ENCODE measurements at regions not wholly inside any gene's neighbourhood (a gene's known extent, or its start where the extent isn't known, plus 50 kb on each side); places are given as distances from the start of the nearest gene placed in this dataset.

DNA sequence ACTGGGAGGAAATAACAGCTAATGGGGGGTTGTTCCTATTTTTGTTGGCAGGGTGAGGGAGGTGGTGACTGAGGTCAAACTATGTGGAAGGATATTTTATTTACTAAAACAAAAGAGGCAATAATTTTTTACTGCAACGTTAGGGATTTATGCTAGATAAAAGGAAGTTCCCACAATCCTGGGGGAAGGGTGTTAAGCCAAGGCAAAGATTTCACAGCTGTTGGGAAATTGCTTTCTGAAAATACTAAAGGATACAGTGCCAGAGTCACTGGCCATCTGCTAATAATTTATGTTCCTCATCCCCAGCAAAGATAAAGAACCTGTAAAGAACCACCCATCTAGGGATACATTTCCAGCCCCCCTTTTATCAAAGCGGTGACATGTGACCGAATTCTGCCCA is 756.0 kb upstream of the RBFOX1 start:
- POLR2A ChIA-PET: no interaction called here
- no peak for FAIRE-seq
- H3K4me1 ChIP-seq (ENCODE audit: control insufficient read depth, extremely low read depth, insufficient read depth, low read length): no peaks in the 10 kb centered on the region

More for the DNA sequence above, 756.0 kb upstream of the RBFOX1 start:
- Histone ChIP-seq H2AFZ (ENCODE audit: low read depth, low read length) (no peak overlapping the region), H3K4me2 (ENCODE audit: insufficient read depth, low read length) (no peak overlapping the region), H3K36me3 (ENCODE audit: control insufficient read depth in 2 of 2, extremely low read depth in 1 of 2, insufficient read depth in 2 of 2, low read length in 2 of 2) (no peaks in the 10 kb centered on the region), H3K9me3 (replicated peaks; ENCODE audit: control insufficient read depth, insufficient read depth, low read length) (peaks cover 4% of the 10 kb centered on the region), H3K79me2 (ENCODE audit: control insufficient read depth, insufficient read depth, low read length) (no peaks in the 10 kb centered on the region), H3K9me1 (replicated peaks; ENCODE audit: control insufficient read depth, extremely low read depth, insufficient read depth, low read length) (no peaks in the 10 kb centered on the region), H3K9ac (replicated peaks; ENCODE audit: extremely low read depth, insufficient read depth, low read length) (no peak overlapping the region), H3K27me3 (ENCODE audit: control insufficient read depth in 2 of 2, insufficient read depth in 2 of 2, low read length in 2 of 2) (no peaks in the 10 kb centered on the region), H3K27ac (ENCODE audit: insufficient read depth, low read depth, low read length) (no peak overlapping the region), H4K20me1 (replicated peaks; ENCODE audit: control insufficient read depth, extremely low read depth, insufficient read depth, low read length) (no peaks in the 10 kb centered on the region), H3K4me3 (replicated peaks in 1 of 3; ENCODE audit: insufficient read depth in 1 of 3, low read depth in 1 of 3, low read length in 3 of 3) (no peak overlapping the region)
- dilution Hi-C loops (cut with MboI; ENCODE audit: extremely low pct_ligation_motif_present, low sequenced_read_pairs): no loop called here
- intact Hi-C loops (cut with micrococcal nuclease): no loop called here
- TF ChIP-seq POLR2AphosphoS5 (IDR thresholded peaks at IDR 0.05; ENCODE audit: insufficient read depth, low read depth, low read length) (no peak), GATA2 (IDR thresholded peaks at IDR 0.05; ENCODE audit: insufficient read depth, insufficient read length, low read depth, low read length) (no peak), POLR2A (IDR thresholded peaks at IDR 0.05; ENCODE audit: low read depth, low read length) (no peak), FOS (IDR thresholded peaks at IDR 0.05; ENCODE audit: borderline replicate concordance, insufficient read depth, low read length) (no peak), JUN (IDR thresholded peaks at IDR 0.05; ENCODE audit: borderline replicate concordance, insufficient read depth, insufficient read length, low read depth) (no peak), EZH2 (IDR thresholded peaks at IDR 0.05; ENCODE audit: borderline replicate concordance, low read depth, low read length, severe bottlenecking) (no peak), MYC (IDR thresholded peaks at IDR 0.05; ENCODE audit: low read depth, low read length) (no peak), CTCF (IDR thresholded peaks at IDR 0.05; ENCODE audit: extremely low read depth in 1 of 2, insufficient read depth in 1 of 2, low read depth in 1 of 2, low read length in 2 of 2) (no peak)
- TF ChIP-seq, protein P1, sequence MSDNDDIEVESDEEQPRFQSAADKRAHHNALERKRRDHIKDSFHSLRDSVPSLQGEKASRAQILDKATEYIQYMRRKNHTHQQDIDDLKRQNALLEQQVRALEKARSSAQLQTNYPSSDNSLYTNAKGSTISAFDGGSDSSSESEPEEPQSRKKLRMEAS (IDR thresholded peaks at IDR 0.05; ENCODE audit: insufficient read depth, insufficient read length): no peak
- BruUV-seq (replicated peaks): no TSS peak
- no peak for DNase-seq (ENCODE audit: low read depth, low spot score)
- CTCF ChIA-PET: no interaction called here
